HepG2 (cell line): ENCODE measurements at regions not wholly inside any gene's neighbourhood (a gene's known extent, or its start where the extent isn't known, plus 50 kb on each side); places are given as distances from the start of the nearest gene placed in this dataset.

Experiments used
- ATAC-seq: fragments of 200-7000 bp; cut with Tn5 transposase; 3 replicates; pipeline ENCODE4 v1.9.1; 2020; ENCODE audit warnings: mild to moderate bottlenecking, moderate library complexity
- BruUV-seq: library from RNA; stranded (reverse); fragments of 400-500 nt; replicated peaks from 2 replicates; lab custom pipeline; 2021; lab: Mats Ljungman, UMichigan
- CTCF ChIA-PET: fragments of 300-600 bp; formaldehyde crosslinking; extraction: SDS; loops from one replicate; lab custom pipeline; 2021; ENCODE audit warnings: low total read pairs, inconsistent platforms, low intra/inter-chr PET ratio; lab: Yijun Ruan, JAX
- POLR2A ChIA-PET: fragments of 350-600 bp; sonication (Branson Sonifier 250); formaldehyde crosslinking; loops from one replicate; lab custom pipeline; 2020; ENCODE audit warnings: antibody characterized with exemption, inconsistent platforms; lab: Yijun Ruan, JAX
- DNase-seq: peaks from one replicate; pipeline ENCODE4 v3.0.0-alpha.2; 2015; ENCODE audit warnings: low spot score
- FAIRE-seq: peaks from 3 replicates; lab custom pipeline; 2011; peaks lifted over from hg19 to GRCh38; lab: Jason Lieb, UNC
- H2AFZ ChIP-seq: one replicate; pipeline ENCODE4 v1.6.1; 2011; ENCODE audit warnings: low read length, inconsistent platforms
- H3K27ac ChIP-seq: fragments of 300-600 bp; 3 replicates; pipeline ENCODE4 v1.8.0; 2011; ENCODE audit warnings: mixed run types, mild to moderate bottlenecking, mixed read lengths, low read length, inconsistent platforms; ENCODE audit not compliant: insufficient read depth; ENCODE audit errors: extremely low read length
- H3K27me3 ChIP-seq, 2 experiments: fragments of 200-600 bp in 1 of 2; 2 replicates in 1 of 2; 3 replicates in 1 of 2; pipeline versions ENCODE4 v1.6.0 to v1.8.0; 2011; ENCODE audit warnings: low read length in 2 of 2, mild to moderate bottlenecking in 2 of 2, moderate library complexity in 2 of 2, inconsistent platforms in 1 of 2; ENCODE audit not compliant: insufficient read depth in 2 of 2, control insufficient read depth in 1 of 2
- H3K36me3 ChIP-seq, 2 experiments: fragments of 200-600 bp in 1 of 2; replicated peaks in 1 of 2; 2 replicates in 1 of 2; 3 replicates in 1 of 2; pipeline versions ENCODE4 v1.5.1 to v1.8.0; 2011; ENCODE audit warnings: low read length in 2 of 2, inconsistent platforms in 1 of 2; ENCODE audit not compliant: insufficient read depth in 2 of 2, control insufficient read depth in 1 of 2
- H3K4me1 ChIP-seq: 2 replicates; pipeline ENCODE4 v1.5.1; 2012; ENCODE audit warnings: low read length, inconsistent platforms; ENCODE audit not compliant: insufficient read depth
- H3K4me2 ChIP-seq: 2 replicates; pipeline ENCODE4 v1.6.0; 2011; ENCODE audit warnings: low read depth, low read length, inconsistent platforms
- H3K4me3 ChIP-seq, 3 experiments: fragments of 200-600 bp in 1 of 3; sonication (generic), shearing (Covaris generic) in 1 of 3; replicated peaks in 1 of 3; 2 replicates each; pipeline ENCODE4 v1.5.1; 2011 to 2016; ENCODE audit warnings: low read length in 3 of 3, inconsistent platforms in 2 of 3, low read depth in 2 of 3, mild to moderate bottlenecking in 2 of 3, control low read depth in 1 of 3, mixed read lengths in 1 of 3; ENCODE audit not compliant: insufficient read depth in 1 of 3
- H3K79me2 ChIP-seq: one replicate; pipeline ENCODE4 v1.6.1; 2011; ENCODE audit warnings: low read length, inconsistent platforms; ENCODE audit not compliant: insufficient read depth
- H3K9ac ChIP-seq: 2 replicates; pipeline ENCODE4 v1.6.0; 2011; ENCODE audit warnings: mild to moderate bottlenecking, low read depth, low read length, inconsistent platforms; ENCODE audit not compliant: insufficient read depth
- H3K9me3 ChIP-seq: 2 replicates; pipeline ENCODE4 v1.5.1; 2012; ENCODE audit warnings: mild to moderate bottlenecking, low read length
- H4K20me1 ChIP-seq: 2 replicates; pipeline ENCODE4 v1.6.0; 2011; ENCODE audit warnings: inconsistent platforms, mild to moderate bottlenecking, low read length, moderate library complexity; ENCODE audit not compliant: insufficient read depth
- ARNT ChIP-seq: fragments of 450-650 bp; IDR thresholded peaks from 2 replicates; pipeline ENCODE4 v1.6.1; 2017
- CHCHD3 ChIP-seq: sonication (generic); formaldehyde crosslinking; IDR thresholded peaks from 2 replicates; pipeline ENCODE4 v1.8.0; 2022; ENCODE audit warnings: mild to moderate bottlenecking, missing genetic modification reagents, moderate library complexity
- DMAP1 ChIP-seq: IDR thresholded peaks from 2 replicates; pipeline ENCODE4 v1.6.1; 2016
- EEA1 ChIP-seq: sonication (generic); formaldehyde crosslinking; IDR thresholded peaks from 2 replicates; pipeline ENCODE4 v1.5.1; 2020; ENCODE audit warnings: mild to moderate bottlenecking, missing genetic modification reagents, borderline replicate concordance
- ELF3 ChIP-seq: IDR thresholded peaks from 2 replicates; pipeline ENCODE4 v1.6.1; 2016; ENCODE audit warnings: missing genetic modification reagents, missing compliant biosample characterization
- HMG20B ChIP-seq: conservative IDR thresholded peaks from 2 replicates; pipeline ENCODE4 v1.6.1; 2016; ENCODE audit warnings: missing genetic modification reagents, missing compliant biosample characterization
- HNRNPH1 ChIP-seq: fragments of 200-400 bp; formaldehyde crosslinking; optimal IDR thresholded peaks from 2 replicates; pipeline ENCODE3; 2017; ENCODE audit warnings: mild to moderate bottlenecking, low read depth, low read length
- HOXA7 ChIP-seq: sonication (generic); formaldehyde crosslinking; IDR thresholded peaks from 2 replicates; pipeline ENCODE4 v1.8.1; 2022; ENCODE audit warnings: mild to moderate bottlenecking, missing genetic modification reagents, moderate library complexity
- KLF15 ChIP-seq: sonication (generic); formaldehyde crosslinking; IDR thresholded peaks from 2 replicates; pipeline ENCODE4 v1.8.1; 2023; ENCODE audit warnings: borderline replicate concordance, mild to moderate bottlenecking, inconsistent platforms, missing genetic modification reagents, mixed read lengths
- MTF2 ChIP-seq: sonication (generic); formaldehyde crosslinking; IDR thresholded peaks from 2 replicates; pipeline ENCODE4 v1.5.0; 2020; ENCODE audit warnings: missing genetic modification reagents, borderline replicate concordance
- RAD21 ChIP-seq: fragments of 450-650 bp; formaldehyde crosslinking; IDR thresholded peaks from 2 replicates; pipeline ENCODE4 v1.5.0; 2020; ENCODE audit warnings: mild to moderate bottlenecking
- THAP11 ChIP-seq: IDR thresholded peaks from 2 replicates; pipeline ENCODE4 v1.6.1; 2016; ENCODE audit warnings: missing biosample characterization, missing genetic modification reagents
- ZBTB20 ChIP-seq: sonication (generic); formaldehyde crosslinking; IDR thresholded peaks from 2 replicates; pipeline ENCODE4 v1.8.1; 2023; ENCODE audit warnings: missing genetic modification reagents, low read depth, mild to moderate bottlenecking, borderline replicate concordance
- ZNF576 ChIP-seq: sonication (generic); formaldehyde crosslinking; IDR thresholded peaks from 2 replicates; pipeline ENCODE4 v1.4.0; 2020; ENCODE audit warnings: mild to moderate bottlenecking, missing genetic modification reagents
- WGBS: methylation state at CpG from one replicate; pipeline ENCODE4 v1.1.6; 2017; ENCODE audit warnings: low lambda C conversion rate; 5-methylcytosine and 5-hydroxymethylcytosine counted together
- in situ Hi-C: cut with HindIII; loops from 2 replicates; pipeline ENCODE4 v1.10.0; 2017; ENCODE audit warnings: low pct_unique_long_range_greater_than_20kb; ENCODE audit not compliant: extremely low pct_ligation_motif_present
- intact Hi-C: fragments of 100-400 bp; cut with micrococcal nuclease; formaldehyde crosslinking; loops from one replicate; pipeline ENCODE4 v1.10.0; 2022; ENCODE audit not compliant: unreplicated experiment

GRCh38 chr9:96085491-96086143, 210.1 kb downstream of the ERCC6L2 start:
- Histone ChIP-seq H3K9ac (no peak overlapping the region), H4K20me1 (no peaks in the 10 kb centered on the region), H3K79me2 (no peaks in the 10 kb centered on the region), H3K27me3 (peaks cover 2 to 25% of the 10 kb centered on the region in 2 experiments; a peak in 2 of 5 replicates), H3K4me2 (no peak overlapping the region), H2AFZ (no peak overlapping the region), H3K4me1 (peaks cover 16% of the 10 kb centered on the region), H3K4me3 (no peak overlapping the region)
- POLR2A ChIA-PET, result no interaction called here
- in situ Hi-C loops, result no loop called here
- no peak for ATAC-seq
- TF ChIP-seq HNRNPH1 (no peak), CHCHD3 (CRISPR knock-in tag) (no peak), MTF2 (CRISPR knock-in tag) (no peak), ZBTB20 (CRISPR knock-in tag) (no peak), EEA1 (CRISPR knock-in tag) (no peak)
- TF ChIP-seq, all 625 proteins: peak for 0
- WGBS, result 43% methylated on average over 14 of the region's 17 CpGs
- H3K36me3 ChIP-seq, result no peaks in the 10 kb centered on the region
- DNase-seq (no peak), FAIRE-seq (no peak)
- no peak overlapping the region for H3K27ac ChIP-seq
- CTCF ChIA-PET, result no interaction called here
- no peaks in the 10 kb centered on the region for H3K9me3 ChIP-seq
- no TSS peak for BruUV-seq
- intact Hi-C loops, result no loop called here

- intact Hi-C loops (no loop called here), in situ Hi-C loops (no loop called here)
- H2AFZ ChIP-seq, result no peak overlapping the region
- TF ChIP-seq HOXA7 (CRISPR knock-in tag) (no peak), KLF15 (CRISPR knock-in tag) (no peak), ZNF576 (CRISPR knock-in tag) (no peak), THAP11 (CRISPR knock-in tag) (no peak), ARNT (no peak), DMAP1 (no peak), ELF3 (CRISPR knock-in tag) (no peak), RAD21 (CRISPR knock-in tag) (no peak), HMG20B (no peak)
- H3K4me3 ChIP-seq, result no peak overlapping the region
- ATAC-seq, result no peak
- H3K27ac ChIP-seq, result no peak overlapping the region
- 60% methylated on average over 4 of the region's 4 CpGs for WGBS
- no peak overlapping the region for H3K9ac ChIP-seq
- CTCF ChIA-PET, result no interaction called here
- no peak overlapping the region for H3K4me2 ChIP-seq
- H3K9me3 ChIP-seq, result no peaks in the 10 kb centered on the region
- DNase-seq, result no peak
- FAIRE-seq, result no peak
- peaks cover 2 to 25% of the 10 kb centered on the region in 2 experiments; a peak in 2 of 5 replicates for H3K27me3 ChIP-seq
- POLR2A ChIA-PET, result no interaction called here
- H3K4me1 ChIP-seq, result peaks cover 10% of the 10 kb centered on the region
- H4K20me1 ChIP-seq, result no peaks in the 10 kb centered on the region
- no TSS peak for BruUV-seq
- H3K36me3 ChIP-seq, result no peaks in the 10 kb centered on the region
- H3K79me2 ChIP-seq, result no peaks in the 10 kb centered on the region
Observed at GRCh38 chr9:96084331-96084734, 208.8 kb downstream of the ERCC6L2 start.
